Medulla oblongata (tissue), 1 donor: ENCODE measurements at regions not wholly inside any gene's neighbourhood (a gene's known extent, or its start where the extent isn't known, plus 50 kb on each side); places are given as distances from the start of the nearest gene placed in this dataset.

Source experiments
- DNase-seq: peaks from one replicate; pipeline ENCODE4 v3.0.0-alpha.2; 2015; ENCODE audit errors: extremely low spot score

GRCh38 chr3:72115307-72115706, 330.4 kb upstream of the PROK2 start:
- DNase-seq = no peak

DNA sequence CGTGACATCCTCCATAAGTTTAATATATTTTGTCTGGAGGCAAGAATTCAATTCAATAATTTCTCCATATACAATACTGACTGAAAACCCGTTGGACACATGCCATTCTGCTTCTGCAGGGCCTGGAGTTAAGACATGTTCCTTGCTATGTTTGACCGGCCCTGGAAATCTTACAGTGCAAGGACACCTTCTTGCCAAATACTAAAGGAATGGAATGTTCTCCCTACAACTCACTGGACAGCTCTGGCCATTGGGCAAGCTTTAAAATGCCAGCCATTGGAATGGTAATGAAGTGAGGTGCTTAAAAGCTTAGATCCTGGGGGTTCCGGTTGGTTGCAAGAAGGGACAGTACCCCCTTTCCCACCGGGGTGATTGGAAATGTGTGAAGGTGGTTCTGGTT, 329.8 kb upstream of the PROK2 start:
- DNase-seq = no peak

- DNase-seq = no peak
Observed at GRCh38 chr3:72113964-72114363, 329.0 kb upstream of the PROK2 start.

DNA sequence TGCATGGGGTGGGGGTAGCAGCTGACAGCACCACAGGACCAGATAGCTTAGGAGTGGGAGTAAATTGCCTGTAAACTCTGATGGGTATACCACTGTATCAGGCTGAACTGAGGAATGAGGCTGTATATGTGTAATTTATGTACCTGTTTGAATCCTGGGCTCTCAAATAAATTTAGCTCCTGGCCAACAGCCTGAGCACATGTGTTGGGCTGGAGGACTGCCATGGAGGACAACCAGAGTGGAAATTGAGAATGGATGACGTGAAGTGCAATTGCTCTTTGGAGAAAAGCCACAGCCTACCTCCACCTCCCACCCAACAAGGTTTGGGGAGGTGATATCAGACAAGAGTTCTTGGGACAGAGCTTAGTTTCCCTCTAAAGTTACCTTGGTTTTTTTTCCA, 328.6 kb upstream of the PROK2 start:
- no peak for DNase-seq

DNA sequence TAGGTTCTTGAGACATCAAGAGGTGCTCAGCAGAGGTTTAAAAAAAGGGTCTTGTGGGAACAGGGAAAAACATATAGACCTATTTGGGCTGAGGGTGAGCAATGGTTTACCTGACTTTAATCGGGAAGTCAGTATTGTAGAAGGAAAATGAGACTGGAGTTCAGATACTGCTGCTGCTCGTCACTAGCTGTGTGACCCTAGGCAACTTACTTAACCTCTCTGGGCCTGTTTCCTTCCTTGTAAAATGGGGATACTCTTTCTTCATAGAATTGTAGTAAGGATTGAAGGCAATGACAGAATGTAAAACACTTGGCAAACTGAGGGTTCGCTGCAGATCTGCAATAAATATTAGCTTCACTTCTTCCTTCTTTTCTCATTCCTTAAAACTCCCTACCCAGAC, 327.5 kb upstream of the PROK2 start:
- DNase-seq = no peak

GRCh38 chr3:72111265-72112205, 326.6 kb upstream of the PROK2 start:
- no peak for DNase-seq

DNA sequence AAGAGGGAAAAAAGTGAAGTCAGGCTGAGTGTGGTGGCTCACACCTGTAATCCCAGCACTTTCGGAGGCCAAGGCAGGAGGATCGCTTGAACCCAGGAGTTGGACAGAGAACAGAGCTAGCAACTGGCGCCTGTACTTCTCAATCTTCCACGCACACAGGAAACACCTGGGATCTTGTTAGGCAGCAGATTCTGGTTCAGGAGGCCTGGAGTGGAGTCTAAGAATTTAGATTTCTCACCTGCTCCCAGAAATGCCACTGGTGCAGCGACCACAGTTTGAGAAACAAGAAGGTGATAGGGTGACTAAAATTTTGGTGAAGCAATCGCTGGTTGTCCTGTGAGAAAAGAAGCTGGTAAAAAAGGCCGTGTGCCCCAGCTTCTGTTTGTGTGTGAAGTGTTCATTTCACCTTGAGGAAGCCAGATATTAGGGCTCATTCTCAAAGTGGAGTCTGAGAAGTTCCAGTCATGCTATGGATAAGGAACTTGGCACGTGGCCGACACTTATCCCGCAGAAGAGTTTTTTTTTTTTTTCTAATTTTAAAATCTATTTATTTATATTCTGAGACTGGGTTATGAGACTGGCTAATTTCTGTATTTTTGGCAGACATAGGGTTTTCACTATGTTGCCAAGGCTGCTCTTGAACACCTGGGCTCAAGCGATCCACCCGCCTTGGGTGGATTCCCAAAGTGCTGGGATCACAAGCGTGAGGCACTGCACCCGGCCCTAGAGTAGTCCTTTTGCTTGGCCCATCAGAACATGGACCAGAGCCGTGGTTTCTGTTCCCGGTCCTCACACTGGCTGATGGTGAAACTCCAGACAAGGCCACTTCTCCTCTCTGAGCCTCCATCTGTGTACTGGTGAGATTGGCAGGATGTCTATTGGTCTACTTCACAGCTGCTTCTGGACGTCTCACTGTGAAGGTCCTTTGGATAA, 324.6 kb upstream of the PROK2 start:
- peak; percentile 28 for DNase-seq

GRCh38 chr3:72105306-72105705, 320.4 kb upstream of the PROK2 start:
- no peak for DNase-seq

GRCh38 chr3:72102112-72102616, 317.2 kb upstream of the PROK2 start:
- DNase-seq = peak; percentile 77

DNA sequence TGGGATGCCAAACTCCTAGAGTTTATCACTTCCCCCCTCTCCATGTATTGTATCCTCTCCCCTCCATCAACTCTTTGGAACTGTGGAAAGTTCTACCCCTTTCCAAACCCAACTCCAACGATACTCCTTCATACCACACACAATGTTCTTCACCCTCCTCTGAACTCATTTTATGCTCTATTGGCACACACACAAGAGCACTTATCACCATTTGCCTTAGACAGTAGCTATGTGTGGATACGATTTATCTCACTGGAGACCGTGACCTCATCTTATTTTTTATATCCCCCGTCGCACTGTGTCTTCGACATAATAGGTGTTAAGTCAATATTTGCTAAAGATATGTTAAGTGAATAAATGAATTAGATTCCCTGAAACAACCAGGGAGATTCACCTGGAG, 316.5 kb upstream of the PROK2 start:
- peak; percentile 14 for DNase-seq

DNA sequence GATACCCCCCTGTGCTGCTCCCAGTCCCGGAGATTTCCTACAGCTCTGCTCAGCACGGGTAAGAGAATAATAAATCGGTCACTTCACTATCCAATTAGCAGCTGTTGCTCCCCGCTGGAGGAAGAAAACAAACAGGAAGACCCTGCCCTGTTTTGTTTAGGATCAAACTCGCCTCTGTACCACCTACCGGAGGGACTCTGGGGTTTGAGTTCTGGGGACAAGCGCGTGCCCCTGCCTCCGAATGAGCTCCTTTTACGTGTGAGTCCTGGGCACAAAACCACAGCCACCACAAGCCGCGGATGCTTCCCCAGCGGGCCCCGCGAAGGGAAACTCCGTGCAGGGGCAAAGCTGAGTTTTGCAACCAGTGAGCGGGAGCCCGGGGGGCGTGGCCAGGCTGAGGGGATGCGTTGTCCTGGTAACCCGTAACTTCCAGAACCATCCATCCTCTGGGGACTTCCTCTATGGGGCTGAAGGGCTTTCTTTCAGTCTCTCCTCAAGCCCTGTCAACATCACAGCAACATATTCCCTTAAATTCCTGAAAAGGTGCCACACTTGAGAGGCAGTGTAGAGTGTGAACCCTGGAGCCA, 315.7 kb upstream of the PROK2 start:
- peak; percentile 91 for DNase-seq

GRCh38 chr3:72100080-72100511, 315.1 kb upstream of the PROK2 start:
- DNase-seq = peak; percentile 15

DNA sequence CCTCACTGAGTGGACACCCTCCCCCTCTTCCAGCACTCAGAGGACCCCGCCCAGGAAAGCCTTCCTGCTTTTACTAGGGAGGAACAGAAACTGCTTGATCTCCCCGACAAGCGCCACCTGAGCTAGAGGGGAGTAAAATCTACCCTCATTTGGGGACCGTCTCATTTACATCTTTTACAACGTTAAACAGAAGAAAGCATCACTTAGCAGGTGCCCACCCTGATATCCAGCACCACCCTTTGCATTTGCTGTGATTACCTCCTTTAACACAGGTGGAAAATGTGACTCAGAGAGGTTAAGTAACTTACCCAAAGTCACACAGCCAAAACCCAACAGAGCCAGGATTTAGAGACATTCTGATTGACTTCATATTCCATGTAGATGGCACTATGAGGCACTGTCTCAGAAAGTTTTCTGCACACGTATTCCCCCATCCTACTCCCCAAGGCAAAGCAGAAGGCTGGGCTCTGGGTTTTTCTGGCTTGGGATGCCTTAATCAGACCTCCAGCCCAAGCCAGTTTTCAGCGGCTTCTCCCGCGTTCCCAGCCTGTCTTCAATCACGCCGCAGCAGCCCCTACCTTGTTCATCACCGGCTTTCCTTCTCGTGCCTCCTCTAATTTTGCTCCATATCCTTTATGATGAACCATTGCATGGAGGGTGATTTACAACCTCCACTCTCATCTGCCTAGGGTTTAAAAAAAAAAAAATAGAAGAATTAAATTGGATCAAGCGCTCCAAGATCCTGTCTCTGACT, 314.6 kb upstream of the PROK2 start:
- no peak for DNase-seq

- no peak for DNase-seq
Observed at GRCh38 chr3:72097053-72097452, 312.1 kb upstream of the PROK2 start.

DNA sequence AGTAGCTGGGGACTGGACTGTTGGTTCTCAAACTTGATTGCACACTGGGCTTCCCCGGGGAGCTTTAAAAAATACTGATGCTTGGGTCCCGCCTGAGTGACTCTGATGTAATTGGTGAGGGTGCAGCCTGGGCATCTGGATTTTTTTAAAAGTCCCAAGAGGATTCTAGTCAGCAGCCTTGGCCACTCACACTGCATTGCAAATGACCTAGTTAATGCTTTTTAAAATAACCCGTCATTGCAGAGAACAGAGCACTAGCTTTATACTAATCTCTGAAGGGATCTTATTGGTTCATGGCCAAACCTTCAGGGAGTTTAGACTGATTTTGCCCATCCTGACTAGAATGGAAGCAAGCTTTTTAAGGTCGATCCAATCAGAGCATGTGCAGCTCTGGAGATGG, 310.6 kb upstream of the PROK2 start:
- DNase-seq = no peak

GRCh38 chr3:72093992-72094334, 309.0 kb upstream of the PROK2 start:
- DNase-seq = no peak

GRCh38 chr3:72093270-72093991, 308.5 kb upstream of the PROK2 start:
- no peak for DNase-seq

- DNase-seq = no peak
Observed at GRCh38 chr3:72092778-72093177, 307.8 kb upstream of the PROK2 start.

DNA sequence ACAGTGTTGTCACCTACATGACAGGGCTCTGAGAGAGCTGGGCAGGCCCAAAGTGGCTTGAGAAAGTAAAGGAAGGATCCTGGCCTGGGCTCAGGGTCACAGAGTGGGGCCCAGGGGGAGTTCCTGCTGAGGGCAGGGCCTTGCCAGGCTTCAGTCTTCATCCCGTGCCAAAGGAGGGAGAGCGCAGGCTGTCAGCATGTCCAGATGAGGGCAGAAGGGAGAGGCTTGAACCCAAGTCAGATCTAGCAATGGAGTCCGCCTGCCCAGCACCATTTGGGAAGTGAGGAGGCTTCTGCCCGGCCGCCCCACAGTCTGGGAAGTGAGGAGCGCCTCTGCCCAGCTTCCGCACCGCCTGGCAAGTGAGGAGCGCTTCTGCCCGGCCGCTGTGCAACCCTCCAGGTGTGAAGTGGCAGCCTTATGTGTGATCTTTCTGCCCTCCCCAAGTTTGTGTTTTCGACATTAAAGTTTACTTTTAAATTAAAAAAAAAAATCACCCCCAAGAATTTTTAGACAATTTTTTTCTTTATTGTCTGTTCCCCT, 303.6 kb upstream of the PROK2 start:
- no peak for DNase-seq

DNA sequence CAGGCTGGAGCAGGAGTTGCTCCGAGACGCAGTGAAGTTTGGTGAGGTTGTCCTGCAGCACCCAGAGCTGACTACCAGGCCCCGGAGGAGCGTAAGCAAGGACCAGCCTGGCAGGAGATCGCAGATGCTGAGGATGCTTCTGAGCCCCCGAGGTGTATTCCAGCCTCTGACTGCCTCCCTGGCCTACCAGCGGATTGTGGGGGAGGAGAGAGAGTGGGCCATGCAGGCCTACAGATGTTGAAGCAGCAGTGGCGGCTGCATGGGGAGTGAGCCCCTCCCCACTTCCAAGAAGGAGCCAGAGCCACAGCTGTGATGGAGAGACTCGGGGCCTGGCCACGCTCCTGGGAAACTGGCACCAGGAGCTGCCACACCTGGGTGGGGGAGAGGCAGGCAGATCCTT, 302.5 kb upstream of the PROK2 start:
- no peak for DNase-seq

DNA sequence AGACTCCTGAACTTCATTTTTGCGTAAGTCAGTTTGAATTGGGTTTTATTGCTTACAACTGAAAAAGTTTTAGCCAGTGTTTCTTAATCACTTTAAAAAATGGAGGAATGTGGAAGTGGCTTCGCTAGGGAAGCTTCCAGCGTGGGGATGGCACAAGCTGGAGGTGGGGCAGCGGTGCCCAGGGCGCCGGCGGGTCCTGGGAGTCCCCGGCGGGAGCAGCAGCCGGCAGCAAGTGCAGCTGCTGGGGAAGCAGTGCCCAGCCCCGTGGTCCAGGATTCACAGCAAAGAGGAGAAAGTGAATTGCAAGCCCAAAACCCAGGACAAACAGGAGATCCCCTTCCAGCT, 301.8 kb upstream of the PROK2 start:
- no peak for DNase-seq
